Retinal pigment epithelial cell (primary cell): ENCODE measurements at regions not wholly inside any gene's neighbourhood (a gene's known extent, or its start where the extent isn't known, plus 50 kb on each side); places are given as distances from the start of the nearest gene placed in this dataset.

Experiments used
- DNase-seq: peaks from one replicate; pipeline ENCODE4 v3.0.0-alpha.2; 2010; ENCODE audit warnings: low read depth
- H3K4me3 ChIP-seq: 2 replicates; pipeline ENCODE4 v1.5.1; 2011; ENCODE audit warnings: mild to moderate bottlenecking, low read length, control low read depth, moderate library complexity
- CTCF ChIP-seq: conservative IDR thresholded peaks from 2 replicates; pipeline ENCODE4 v1.5.1; 2011; ENCODE audit warnings: low read depth, low read length, control low read depth, inconsistent platforms

- no peak overlapping the region for H3K4me3 ChIP-seq
- peak; percentile 70 for DNase-seq
- no peak for TF ChIP-seq CTCF
Observed at GRCh38 chr2:187826023-187826422, 271.8 kb upstream of the TFPI start.

- TF ChIP-seq CTCF, result no peak
- no peak for DNase-seq
- H3K4me3 ChIP-seq, result no peak overlapping the region
Observed at GRCh38 chr2:187834787-187835186, 280.6 kb upstream of the TFPI start.

GRCh38 chr2:187838690-187839089 lies 284.5 kb upstream of the TFPI start:
- H3K4me3 ChIP-seq, result no peak overlapping the region
- TF ChIP-seq CTCF, result no peak

GRCh38 chr2:187842315-187842714 lies 288.1 kb upstream of the TFPI start:
- no peak for TF ChIP-seq CTCF
- H3K4me3 ChIP-seq, result no peak overlapping the region
- DNase-seq, result no peak

More at GRCh38 chr2:187838690-187839089, 284.5 kb upstream of the TFPI start:
- no peak for DNase-seq

GRCh38 chr2:187842978-187843847 lies 289.0 kb upstream of the TFPI start:
- no peak overlapping the region for H3K4me3 ChIP-seq
- DNase-seq, result peak; percentile 55

GRCh38 chr2:187847245-187848208 lies 293.3 kb upstream of the TFPI start:
- no peak for DNase-seq
- H3K4me3 ChIP-seq, result no peak overlapping the region
- TF ChIP-seq CTCF, result no peak

More at GRCh38 chr2:187842978-187843847, 289.0 kb upstream of the TFPI start:
- TF ChIP-seq CTCF, result peak; percentile 64
